NCI-H2227 treated with DMSO at 0.1 percent for 48 hours (cell line): ENCODE measurements at regions not wholly inside any gene's neighbourhood (a gene's known extent, or its start where the extent isn't known, plus 50 kb on each side); places are given as distances from the start of the nearest gene placed in this dataset.

Experiments
- DNase-seq: peaks from one replicate; lab custom pipeline; 2025; lab: John Stamatoyannopoulos, UW

DNA sequence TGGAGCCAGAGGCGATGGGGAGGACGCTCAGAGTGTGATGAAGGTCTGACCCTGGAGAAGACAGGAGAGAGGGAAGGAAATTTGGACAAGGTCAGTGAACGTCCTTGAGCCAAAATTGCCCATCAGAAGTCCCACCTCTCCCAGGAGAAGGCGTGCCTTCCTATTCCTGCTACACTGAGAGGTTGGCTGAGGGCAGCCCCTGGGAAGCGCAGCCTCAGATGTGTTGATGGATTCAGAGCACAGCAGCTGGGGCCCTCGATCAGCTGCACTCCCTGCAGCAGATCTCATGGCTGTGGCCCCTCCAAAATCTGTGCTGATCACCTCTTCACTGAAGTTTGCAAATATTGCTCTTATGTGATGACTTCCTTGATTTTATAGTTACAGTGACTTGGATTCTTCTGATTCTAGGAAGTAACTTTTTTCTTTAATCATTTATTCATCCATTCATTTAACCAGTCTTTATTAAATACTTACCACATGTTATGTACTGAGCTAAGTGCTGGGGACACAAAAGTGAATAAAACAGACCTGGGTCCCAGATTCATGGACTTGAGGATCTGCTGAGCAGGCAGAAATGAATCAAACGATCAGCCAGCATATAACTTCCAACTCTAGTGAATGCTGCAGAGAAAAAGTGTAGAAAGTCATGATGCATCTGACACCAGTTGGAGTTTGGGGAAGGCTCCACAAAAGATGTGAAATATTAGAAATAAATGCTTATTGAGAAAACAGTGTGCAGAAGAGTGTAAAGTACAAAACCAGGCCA is 69.6 kb upstream of the ARMC2 start:
- DNase-seq, result no peak

DNA sequence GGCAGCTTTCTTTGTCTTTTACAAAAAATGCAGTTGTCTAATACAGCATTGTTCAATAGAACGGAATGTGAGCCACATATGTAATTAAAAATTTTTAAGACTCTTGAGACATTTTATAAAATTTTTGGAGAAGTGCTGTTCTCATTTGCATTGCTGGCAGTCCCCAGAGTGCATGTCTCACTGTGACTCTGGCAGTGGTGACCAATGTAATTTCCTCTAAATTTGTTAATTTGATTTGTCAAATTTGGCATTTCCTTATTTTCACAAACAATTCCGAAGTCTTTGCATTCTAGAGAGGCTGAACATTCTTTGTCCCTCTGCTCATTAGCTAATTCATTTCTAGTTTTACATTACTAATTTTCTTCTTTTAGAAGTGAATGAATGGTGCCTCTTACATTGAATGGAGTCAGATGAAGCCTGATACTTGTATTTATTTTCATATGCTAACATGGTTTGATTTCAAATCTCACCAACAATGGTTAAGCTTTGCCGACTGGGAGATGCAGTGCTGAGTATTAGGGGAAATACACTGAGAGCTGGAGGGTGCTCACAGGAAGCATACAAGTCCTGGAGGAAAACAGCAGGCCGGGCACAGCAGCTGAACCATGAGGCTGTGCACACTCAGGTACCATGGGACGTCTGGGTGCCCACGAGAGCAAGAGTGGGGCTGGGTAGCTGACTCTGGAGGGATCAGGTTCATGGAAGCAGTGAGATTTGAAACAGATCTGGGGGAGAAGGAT is 68.5 kb upstream of the ARMC2 start:
- DNase-seq, result no peak

DNA sequence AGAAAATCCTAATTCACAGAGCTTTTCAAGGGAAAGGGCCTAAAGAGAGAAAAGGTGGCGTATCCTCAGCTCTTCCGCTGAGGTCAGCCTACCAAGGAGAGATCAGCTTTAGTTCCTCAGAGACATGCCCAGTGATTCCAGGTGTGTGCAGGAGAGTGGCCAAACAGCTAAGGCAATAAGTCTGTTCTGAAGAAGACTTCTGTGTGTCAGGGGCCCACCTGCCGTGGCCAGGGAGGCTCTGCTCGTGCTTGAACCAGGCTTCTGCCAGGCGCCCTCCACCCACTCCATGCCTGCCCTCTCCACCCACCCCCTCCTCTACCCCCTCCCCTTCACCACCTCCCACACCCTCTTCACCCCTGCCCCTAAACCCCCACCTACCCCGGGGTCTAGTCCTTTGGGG is 67.4 kb upstream of the ARMC2 start:
- DNase-seq, result no peak

DNA sequence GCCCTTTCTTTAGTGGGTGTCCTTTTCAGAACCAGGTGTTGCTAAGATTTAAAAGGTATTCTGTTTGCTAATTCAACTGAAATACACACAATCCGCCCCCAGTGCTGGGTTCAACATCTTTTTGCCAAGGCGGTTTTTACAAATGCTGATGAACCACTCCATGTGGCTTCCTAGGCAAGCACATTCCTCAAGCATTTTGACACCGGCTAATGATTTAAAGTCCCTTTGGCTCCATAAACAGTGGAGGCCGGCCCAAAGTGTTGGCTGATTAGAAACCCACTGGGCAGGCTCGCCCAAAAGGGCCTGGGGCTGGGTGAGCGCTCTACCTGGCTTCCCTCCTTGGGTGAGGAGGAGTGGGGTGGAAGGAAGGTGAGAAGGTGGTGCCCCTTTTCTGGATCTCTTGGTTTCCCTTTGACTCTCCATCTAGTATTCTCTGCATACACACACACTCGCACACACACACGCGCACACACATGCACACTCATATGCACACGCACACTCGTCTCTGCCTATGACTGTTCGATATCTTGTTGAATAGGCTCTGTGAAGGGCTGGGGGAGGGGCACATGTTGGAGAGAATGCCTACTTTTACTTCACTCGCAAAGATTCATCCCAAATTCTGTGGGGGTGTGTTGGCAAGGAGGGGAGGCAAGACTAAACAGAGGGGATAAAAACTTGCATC is 66.7 kb upstream of the ARMC2 start:
- no peak for DNase-seq

DNA sequence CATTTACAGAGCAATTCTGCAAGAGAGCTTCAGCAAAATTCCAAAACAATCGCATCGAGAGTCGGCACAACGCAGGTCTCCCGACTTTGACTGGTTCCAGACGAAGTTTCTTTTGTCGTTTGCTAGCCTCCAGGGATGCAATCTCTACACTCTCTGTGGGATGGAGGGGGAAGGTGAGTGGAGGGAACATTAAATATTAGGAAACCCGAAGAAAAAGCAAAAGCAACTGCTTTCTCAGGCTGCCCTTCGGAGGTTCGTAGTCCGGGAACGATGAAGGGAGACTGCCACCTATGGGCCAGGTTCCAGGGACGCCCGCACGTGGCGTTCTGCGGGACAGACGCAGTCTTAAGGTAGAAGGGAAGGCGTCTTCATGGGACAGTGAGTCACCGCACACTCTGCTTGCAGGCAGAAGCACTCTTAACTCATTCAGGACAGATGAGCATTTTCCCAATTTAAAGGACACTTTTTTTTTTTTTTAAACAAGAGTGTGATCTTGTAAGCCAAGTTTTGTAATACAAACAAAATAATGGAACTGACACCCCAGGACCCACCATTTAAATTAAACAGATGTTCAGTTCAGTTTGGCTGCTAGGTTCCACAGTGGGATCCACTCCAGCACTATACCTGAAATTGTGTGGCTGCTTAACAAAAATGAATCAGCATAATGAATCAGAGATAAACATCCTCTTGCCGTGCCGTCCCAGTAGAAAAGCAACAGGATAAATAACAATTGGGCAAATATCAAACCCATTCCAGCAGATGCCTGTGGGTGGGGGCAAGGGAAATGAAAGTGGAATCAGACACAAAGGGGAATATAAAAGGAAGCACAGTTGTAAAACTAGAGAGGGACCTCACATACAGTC is 65.8 kb upstream of the ARMC2 start:
- DNase-seq, result peak; percentile 29

DNA sequence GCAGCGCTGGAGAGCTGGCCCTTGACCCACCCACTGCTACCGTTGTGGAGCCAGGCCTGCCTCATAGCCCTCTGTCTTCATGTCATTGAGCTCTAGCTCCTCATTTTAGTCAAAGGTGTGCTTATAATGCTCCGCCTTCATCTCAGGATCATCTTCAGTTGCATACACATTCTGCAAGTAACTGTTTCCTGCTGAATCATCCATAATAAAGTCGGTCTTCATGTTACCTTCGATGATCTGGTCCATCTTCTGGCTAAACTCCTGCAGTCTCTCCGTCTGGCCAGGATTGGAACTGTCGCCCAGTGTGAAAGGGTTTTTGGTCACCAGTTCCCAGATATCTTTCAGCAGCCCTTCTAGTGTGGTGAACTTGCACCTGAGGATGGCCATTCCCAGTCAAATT is 62.6 kb upstream of the ARMC2 start:
- DNase-seq, result no peak

DNA sequence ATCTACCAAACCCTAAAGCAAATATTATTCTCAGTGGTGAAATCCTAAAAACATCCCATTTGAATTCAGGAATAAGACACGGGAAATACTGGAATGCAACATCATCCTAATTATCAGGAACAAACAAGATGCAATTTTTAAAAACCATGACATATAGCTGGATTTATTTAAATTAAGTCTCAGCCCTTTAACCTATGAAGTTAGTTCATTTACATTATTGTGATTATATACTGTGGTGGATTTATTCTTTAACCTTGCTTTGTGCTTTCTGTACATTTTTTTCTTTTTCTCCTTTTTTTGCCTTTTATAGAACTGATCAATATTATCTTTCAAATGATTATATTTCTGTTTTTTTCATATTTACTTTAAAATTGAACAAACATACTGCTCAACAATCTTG is 59.8 kb upstream of the ARMC2 start:
- no peak for DNase-seq

DNA sequence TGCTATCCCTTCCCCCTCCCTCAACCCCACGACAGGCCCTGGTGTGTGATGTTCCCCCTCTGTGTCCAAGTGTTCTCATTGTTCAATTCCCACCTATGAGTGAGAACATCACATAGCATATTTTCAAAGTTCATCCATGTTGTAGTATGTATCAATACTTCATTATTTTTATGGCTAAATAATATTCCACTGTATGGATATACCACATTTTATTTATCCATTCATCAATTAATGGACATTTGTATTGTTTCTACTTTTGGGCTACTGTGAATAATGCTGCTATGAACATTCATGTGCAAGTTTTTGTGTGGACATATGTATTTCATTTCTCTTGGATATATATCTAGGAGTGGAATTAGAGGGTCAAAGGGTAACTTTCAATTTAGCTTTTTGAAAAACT is 58.7 kb upstream of the ARMC2 start:
- DNase-seq, result no peak

DNA sequence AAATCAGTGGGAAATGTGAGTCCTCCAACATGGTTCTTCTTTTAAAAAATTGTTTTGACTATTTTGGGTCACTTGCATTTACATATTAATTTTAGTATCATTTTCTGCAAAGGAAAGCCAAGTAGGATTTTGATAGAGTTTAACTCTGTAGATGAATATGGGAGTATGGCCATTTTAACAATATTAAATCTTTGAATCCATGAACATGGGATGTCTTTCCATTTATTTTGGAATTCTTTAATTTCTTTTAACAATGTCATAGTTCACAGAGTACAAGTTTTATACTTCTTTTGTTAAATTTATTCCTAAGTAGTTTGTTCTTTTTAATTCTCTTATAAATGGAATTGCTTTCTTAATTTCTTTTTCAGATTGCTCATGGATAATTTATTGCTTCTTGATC is 56.5 kb upstream of the ARMC2 start:
- DNase-seq, result no peak

DNA sequence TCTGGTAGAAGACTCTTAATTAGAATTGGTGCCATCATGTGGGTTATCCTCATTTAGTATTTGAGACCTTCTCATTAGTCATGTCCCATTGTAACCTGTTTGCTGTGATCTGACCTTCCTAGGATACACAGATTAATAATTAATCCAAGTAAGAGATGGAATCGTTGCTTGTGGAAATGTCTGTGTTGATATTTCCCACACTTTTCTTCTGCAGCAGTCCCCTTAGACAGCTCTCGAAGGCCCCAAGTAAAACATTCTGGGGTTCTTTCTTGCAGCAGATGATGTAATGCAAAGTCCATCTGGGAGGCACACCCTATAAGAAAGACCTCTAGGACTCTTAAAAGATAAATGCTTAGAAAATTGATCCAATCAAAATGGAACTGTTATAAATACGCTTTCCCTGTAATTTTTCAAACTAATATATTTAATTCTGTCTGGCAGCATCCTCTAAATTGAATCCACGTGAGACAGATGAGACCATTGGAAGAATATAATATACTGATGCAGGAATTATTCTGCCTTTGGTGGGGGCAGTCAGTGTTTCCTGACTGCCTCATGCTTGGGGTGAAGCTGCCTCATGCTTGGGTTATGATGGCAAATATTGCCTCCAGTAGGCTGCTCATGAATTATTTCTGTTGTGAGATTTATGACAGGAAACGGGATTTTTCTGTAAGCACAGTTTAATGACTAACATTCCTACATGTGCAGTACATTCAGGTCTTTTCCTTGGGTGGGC is 54.5 kb upstream of the ARMC2 start:
- no peak for DNase-seq

DNA sequence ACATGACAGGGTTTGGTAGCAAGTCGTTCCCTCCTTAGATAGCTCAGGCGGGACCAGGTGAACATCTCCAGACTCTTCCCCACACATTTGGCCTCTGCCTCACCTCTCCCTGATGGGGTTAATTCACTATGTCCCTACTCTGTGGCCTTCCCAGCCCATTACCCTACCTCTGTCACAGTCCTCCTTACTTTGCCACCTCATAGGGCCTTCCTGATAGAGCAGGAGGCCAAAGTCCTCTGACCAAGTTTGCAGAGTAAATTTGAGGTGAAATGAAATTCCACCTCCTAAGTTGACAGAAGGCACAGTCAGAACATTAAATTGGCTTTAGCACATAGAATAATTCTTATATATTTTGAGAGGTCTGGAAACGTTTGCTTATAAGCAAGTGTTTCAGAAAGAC is 53.1 kb upstream of the ARMC2 start:
- DNase-seq, result no peak

DNA sequence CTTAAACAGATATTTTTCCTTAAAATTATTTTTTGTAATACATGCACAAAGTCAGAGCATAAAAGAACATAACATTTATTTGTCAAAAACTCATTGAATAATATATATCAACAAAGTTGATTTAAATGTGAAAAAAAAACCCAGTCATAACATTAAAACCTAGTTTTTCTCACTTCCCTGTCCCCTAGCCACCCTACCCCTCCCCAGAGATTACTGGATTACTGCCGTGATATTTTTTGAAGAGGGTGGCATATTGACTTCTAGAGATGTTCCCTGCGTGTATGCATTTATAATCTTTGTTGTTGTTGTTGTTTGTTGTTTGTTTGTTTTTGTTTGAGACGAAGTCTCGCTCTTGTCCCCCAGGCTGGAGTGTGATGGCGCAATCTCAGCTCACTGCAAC is 52.4 kb upstream of the ARMC2 start:
- DNase-seq, result no peak

DNA sequence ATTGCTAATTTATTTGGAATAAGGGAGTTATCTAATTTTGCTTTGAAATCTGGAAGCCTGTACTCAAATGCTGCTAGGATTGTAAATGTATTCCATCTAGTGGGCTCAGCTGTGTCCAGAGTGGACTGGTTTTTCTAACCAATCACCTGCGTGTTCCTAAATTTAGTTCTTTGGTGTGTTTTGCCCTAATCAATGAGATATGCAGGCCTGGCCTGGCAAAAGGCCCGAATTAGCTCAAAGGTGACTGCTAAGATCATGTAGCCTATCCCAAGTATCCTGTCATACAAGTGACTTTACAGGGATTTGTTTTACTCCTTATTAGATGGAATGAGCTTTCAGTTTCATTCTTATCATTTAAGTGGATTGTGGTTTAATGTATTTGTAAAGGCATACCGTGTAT is 51.3 kb upstream of the ARMC2 start:
- DNase-seq, result no peak

DNA sequence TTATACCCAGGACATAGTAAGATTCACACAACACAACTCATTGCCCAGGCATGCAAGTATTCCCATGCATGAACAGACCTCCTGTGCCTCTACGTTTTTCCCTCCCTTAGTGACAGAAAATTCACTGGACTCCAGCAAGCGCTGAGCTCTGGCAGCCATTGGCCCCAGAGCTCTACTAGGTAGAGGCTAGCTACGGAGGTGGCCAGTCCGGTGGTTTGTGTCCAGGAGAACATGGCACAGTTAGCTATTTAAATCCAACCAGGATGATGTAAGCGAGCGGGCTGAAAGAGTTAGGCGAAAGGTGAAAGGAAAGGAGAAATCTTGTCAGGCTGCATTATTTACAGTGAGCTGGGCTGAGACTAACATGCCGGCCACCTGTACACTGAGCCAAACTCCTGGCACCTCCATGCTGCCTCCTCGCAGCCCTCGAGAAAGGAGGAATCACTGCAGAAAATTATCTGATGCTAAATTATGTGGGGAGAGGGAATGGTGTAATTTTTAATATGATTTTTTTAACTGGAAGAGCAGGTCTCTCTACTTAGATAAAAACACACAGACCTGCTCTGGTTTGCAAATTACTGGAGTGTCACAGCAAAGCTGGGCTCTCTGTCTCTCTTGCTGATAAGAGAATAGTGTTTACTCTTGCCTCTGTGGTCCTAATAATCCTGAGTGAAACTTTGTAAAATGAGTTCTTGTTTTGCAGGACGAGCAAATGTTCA is 50.1 kb upstream of the ARMC2 start:
- no peak for DNase-seq
